Activated T-helper 9 cell treated with anti-CD3 and anti-CD28 coated beads, Interleukin-2, amount 50 U/mL, for 16 hours (primary cell): ENCODE measurements at regions not wholly inside any gene's neighbourhood (a gene's known extent, or its start where the extent isn't known, plus 50 kb on each side); places are given as distances from the start of the nearest gene placed in this dataset.

Experiments
- DNase-seq: peaks from one replicate; pipeline ENCODE4 v3.0.0-alpha.2; 2020; ENCODE audit warnings: low read depth

- no peak for DNase-seq
Measured at GRCh38 chr10:117424883-117425649, 49.8 kb upstream of the PDZD8 start.
